A673 (cell line): ENCODE measurements at regions not wholly inside any gene's neighbourhood (a gene's known extent, or its start where the extent isn't known, plus 50 kb on each side); places are given as distances from the start of the nearest gene placed in this dataset.

Source experiments
- EZH2 ChIP-seq: fragments of 200-600 bp; sonication (generic); IDR thresholded peaks from 2 replicates; pipeline ENCODE4 v1.6.1; 2017; ENCODE audit warnings: borderline replicate concordance, low read depth, mild to moderate bottlenecking, mixed read lengths, antibody characterized with exemption, low read length; ENCODE audit not compliant: poor library complexity, severe bottlenecking
- TF ChIP-seq, protein P1 (sequence below): fragments of 300-800, 200-600 bp; sonication (generic); conservative IDR thresholded peaks from 2 replicates; pipeline ENCODE4 v1.5.1; 2017; ENCODE audit warnings: low read depth, mild to moderate bottlenecking, antibody characterized with exemption, low read length, moderate library complexity, mixed read lengths

DNA sequence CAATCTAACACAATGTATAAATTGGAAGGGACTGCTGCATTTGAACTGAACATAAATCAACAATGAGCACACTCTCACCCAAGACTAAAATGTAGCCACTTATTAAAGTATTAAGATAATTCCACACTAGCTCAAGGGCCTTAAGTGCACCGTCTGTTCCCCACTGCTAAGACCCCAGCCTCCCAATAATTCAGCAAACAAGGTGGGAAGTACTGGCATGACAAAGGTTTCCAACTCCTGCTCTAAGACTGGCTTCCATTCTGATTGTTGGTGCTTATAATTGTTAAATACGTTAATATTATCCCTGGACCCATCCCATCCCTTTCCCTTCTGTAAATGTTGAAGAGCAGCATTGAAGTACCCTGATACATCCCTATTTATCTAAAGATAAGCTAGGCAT is 636.7 kb downstream of the NR2F1-AS1 start:
- TF ChIP-seq, protein P1, sequence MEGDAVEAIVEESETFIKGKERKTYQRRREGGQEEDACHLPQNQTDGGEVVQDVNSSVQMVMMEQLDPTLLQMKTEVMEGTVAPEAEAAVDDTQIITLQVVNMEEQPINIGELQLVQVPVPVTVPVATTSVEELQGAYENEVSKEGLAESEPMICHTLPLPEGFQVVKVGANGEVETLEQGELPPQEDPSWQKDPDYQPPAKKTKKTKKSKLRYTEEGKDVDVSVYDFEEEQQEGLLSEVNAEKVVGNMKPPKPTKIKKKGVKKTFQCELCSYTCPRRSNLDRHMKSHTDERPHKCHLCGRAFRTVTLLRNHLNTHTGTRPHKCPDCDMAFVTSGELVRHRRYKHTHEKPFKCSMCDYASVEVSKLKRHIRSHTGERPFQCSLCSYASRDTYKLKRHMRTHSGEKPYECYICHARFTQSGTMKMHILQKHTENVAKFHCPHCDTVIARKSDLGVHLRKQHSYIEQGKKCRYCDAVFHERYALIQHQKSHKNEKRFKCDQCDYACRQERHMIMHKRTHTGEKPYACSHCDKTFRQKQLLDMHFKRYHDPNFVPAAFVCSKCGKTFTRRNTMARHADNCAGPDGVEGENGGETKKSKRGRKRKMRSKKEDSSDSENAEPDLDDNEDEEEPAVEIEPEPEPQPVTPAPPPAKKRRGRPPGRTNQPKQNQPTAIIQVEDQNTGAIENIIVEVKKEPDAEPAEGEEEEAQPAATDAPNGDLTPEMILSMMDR = no peak
- TF ChIP-seq EZH2 = no peak
